ENCODE measurements at regions not wholly inside any gene's neighbourhood (a gene's known extent, or its start where the extent isn't known, plus 50 kb on each side); places are given as distances from the start of the nearest gene placed in this dataset.

GRCh38 chr22:49349181-49349835 is 478.4 kb downstream of the BRD1 start:
- TF ChIP-seq CTCF (IDR thresholded peaks at IDR 0.05) = no peak
- no peak for TF ChIP-seq POLR2AphosphoS5 (IDR thresholded peaks at IDR 0.05)
